ENCODE measurements at regions not wholly inside any gene's neighbourhood (a gene's known extent, or its start where the extent isn't known, plus 50 kb on each side); places are given as distances from the start of the nearest gene placed in this dataset.

GRCh38 chr9:17994695-17995425 is 416.0 kb downstream of the SH3GL2 start:
- no peak for TF ChIP-seq CTCF (IDR thresholded peaks at IDR 0.05)
- no peak for TF ChIP-seq POLR2A (IDR thresholded peaks at IDR 0.05; ENCODE audit: low read depth)
- TF ChIP-seq POLR2AphosphoS5 (IDR thresholded peaks at IDR 0.05): no peak
- TF ChIP-seq EP300 (IDR thresholded peaks at IDR 0.05): no peak
- Histone ChIP-seq H3K9me3 (no peaks in the 10 kb centered on the region), H3K4me1 (peaks cover 0 to 35% (median 24%) of the 10 kb centered on the region in 4 donors), H3K36me3 (no peaks in the 10 kb centered on the region), H3K27ac (replicated peaks in 1 of 4) (peak overlapping the region; percentile 54 to 75 (median 64)), H3K27me3 (no peaks in the 10 kb centered on the region), H3K4me3 (peak overlapping the region in 1 of 4 donors; percentile 20)
- intact Hi-C loops (cut with DNase I): no loop called here
- WGBS: 16% methylated on average over 4 of the region's 4 CpGs
- DNase-seq (ENCODE audit: extremely low spot score): no peak

GRCh38 chr9:17996728-17997127 is 417.9 kb downstream of the SH3GL2 start:
- no peaks in the 10 kb centered on the region for H3K36me3 ChIP-seq
- TF ChIP-seq POLR2AphosphoS5 (IDR thresholded peaks at IDR 0.05): no peak
- no peak for TF ChIP-seq EP300 (IDR thresholded peaks at IDR 0.05)
- no peak for TF ChIP-seq POLR2A (IDR thresholded peaks at IDR 0.05; ENCODE audit: low read depth)
- no peak for TF ChIP-seq CTCF (IDR thresholded peaks at IDR 0.05)
- no peaks in the 10 kb centered on the region for H3K9me3 ChIP-seq
- H3K27ac ChIP-seq (replicated peaks in 1 of 4): no peak overlapping the region
- no peak for DNase-seq (ENCODE audit: extremely low spot score)
- 75% methylated on average over 1 of the region's 1 CpG for WGBS
- intact Hi-C loops (cut with DNase I): no loop called here
- no peaks in the 10 kb centered on the region for H3K27me3 ChIP-seq
- peaks cover 0 to 35% (median 24%) of the 10 kb centered on the region in 4 donors for H3K4me1 ChIP-seq
- no peak overlapping the region for H3K4me3 ChIP-seq

GRCh38 chr9:18002718-18003438 is 424.0 kb downstream of the SH3GL2 start:
- WGBS: 70% methylated on average over 4 of the region's 4 CpGs
- Histone ChIP-seq H3K36me3 (no peaks in the 10 kb centered on the region), H3K9me3 (no peaks in the 10 kb centered on the region), H3K4me3 (no peak overlapping the region), H3K27me3 (no peaks in the 10 kb centered on the region), H3K4me1 (peaks cover 0 to 28% (median 20%) of the 10 kb centered on the region in 4 donors), H3K27ac (replicated peaks in 1 of 4) (no peak overlapping the region)
- intact Hi-C loops (cut with DNase I): no loop called here
- TF ChIP-seq POLR2A (IDR thresholded peaks at IDR 0.05; ENCODE audit: low read depth) (no peak), CTCF (IDR thresholded peaks at IDR 0.05) (no peak), POLR2AphosphoS5 (IDR thresholded peaks at IDR 0.05) (no peak), EP300 (IDR thresholded peaks at IDR 0.05) (no peak)
- no peak for DNase-seq (ENCODE audit: extremely low spot score)

- 83% methylated on average over 4 of the region's 4 CpGs for WGBS
- H3K4me3 ChIP-seq: no peak overlapping the region
- intact Hi-C loops (cut with DNase I): no loop called here
- H3K9me3 ChIP-seq: no peaks in the 10 kb centered on the region
- no peaks in the 10 kb centered on the region for H3K27me3 ChIP-seq
- H3K4me1 ChIP-seq: peaks cover 0 to 43% (median 26%) of the 10 kb centered on the region in 4 donors
- DNase-seq (ENCODE audit: extremely low spot score): no peak
- H3K27ac ChIP-seq (replicated peaks in 1 of 4): no peak overlapping the region
- TF ChIP-seq EP300 (IDR thresholded peaks at IDR 0.05) (no peak), POLR2AphosphoS5 (IDR thresholded peaks at IDR 0.05) (no peak), POLR2A (IDR thresholded peaks at IDR 0.05; ENCODE audit: low read depth) (no peak), CTCF (IDR thresholded peaks at IDR 0.05) (no peak)
- H3K36me3 ChIP-seq: no peaks in the 10 kb centered on the region
Measured at GRCh38 chr9:18006591-18006990, 427.7 kb downstream of the SH3GL2 start.
